Common myeloid progenitor, CD34-positive (primary cell): ENCODE measurements at regions not wholly inside any gene's neighbourhood (a gene's known extent, or its start where the extent isn't known, plus 50 kb on each side); places are given as distances from the start of the nearest gene placed in this dataset.

Source experiments
- CTCF ChIA-PET: fragments of 350-600 bp; sonication (Branson Sonifier 250); formaldehyde crosslinking; loops from one replicate; lab custom pipeline; 2021; ENCODE audit warnings: antibody characterized with exemption; lab: Charles Lee
- POLR2A ChIA-PET: fragments of 350-600 bp; sonication (Branson Sonifier 250); formaldehyde crosslinking; loops from one replicate; lab custom pipeline; 2021; ENCODE audit warnings: antibody characterized with exemption; lab: Charles Lee
- DNase-seq, 3 donors: peaks; one replicate each; pipeline versions ENCODE4 v3.0.0 to v3.0.0-alpha.2; 2013
- H3K27ac ChIP-seq, 2 experiments: 1 replicate in 1 of 2; 2 replicates in 1 of 2; pipeline ENCODE4 v1.7.0; 2013; ENCODE audit warnings: inconsistent platforms in 2 of 2, low read length in 2 of 2, mild to moderate bottlenecking in 2 of 2, low read depth in 1 of 2, moderate library complexity in 1 of 2; ENCODE audit not compliant: severe bottlenecking in 2 of 2, insufficient read depth in 1 of 2, poor library complexity in 1 of 2
- H3K27me3 ChIP-seq, 5 experiments: replicated peaks in 2 of 5; 1 replicate in 3 of 5; 2 replicates in 2 of 5; pipeline versions ENCODE4 v1.6.1 to v1.7.0; 2013; ENCODE audit warnings: low read length in 4 of 5, mild to moderate bottlenecking in 2 of 5, moderate library complexity in 2 of 5, inconsistent platforms in 1 of 5; ENCODE audit not compliant: insufficient read depth in 5 of 5, control insufficient read depth in 4 of 5
- H3K36me3 ChIP-seq, 4 experiments: 1 replicate in 2 of 4; 2 replicates in 2 of 4; pipeline versions ENCODE4 v1.6.1 to v1.7.0; 2013; ENCODE audit warnings: low read length in 3 of 4, control low read depth in 1 of 4, mild to moderate bottlenecking in 1 of 4; ENCODE audit not compliant: control insufficient read depth in 4 of 4, insufficient read depth in 4 of 4
- H3K4me1 ChIP-seq, 4 experiments: 1 replicate in 3 of 4; 2 replicates in 1 of 4; pipeline versions ENCODE4 v1.6.1 to v1.7.1; 2013; ENCODE audit warnings: low read length in 3 of 4, mild to moderate bottlenecking in 3 of 4, control low read depth in 1 of 4, inconsistent platforms in 1 of 4, moderate library complexity in 1 of 4; ENCODE audit not compliant: control insufficient read depth in 4 of 4, insufficient read depth in 4 of 4; ENCODE audit errors: control extremely low read depth in 1 of 4
- H3K4me3 ChIP-seq, 7 experiments: 1 replicate in 4 of 7; 2 replicates in 3 of 7; pipeline versions ENCODE4 v1.5.1 to v1.7.0; 2013; ENCODE audit warnings: mild to moderate bottlenecking in 7 of 7, low read length in 6 of 7, moderate library complexity in 6 of 7, inconsistent platforms in 2 of 7, low read depth in 2 of 7, control low read depth in 1 of 7; ENCODE audit not compliant: insufficient read depth in 4 of 7, control insufficient read depth in 1 of 7; ENCODE audit errors: extremely low read depth in 1 of 7
- H3K9me3 ChIP-seq, 5 experiments: 1 replicate in 4 of 5; 2 replicates in 1 of 5; pipeline versions ENCODE4 v1.6.1 to v1.7.1; 2013; ENCODE audit warnings: low read length in 4 of 5, mild to moderate bottlenecking in 2 of 5, inconsistent platforms in 1 of 5, low read depth in 1 of 5, moderate library complexity in 1 of 5; ENCODE audit not compliant: control insufficient read depth in 4 of 5, insufficient read depth in 2 of 5; ENCODE audit errors: control extremely low read depth in 1 of 5
- WGBS: methylation state at CpG from one replicate; pipeline ENCODE4 v1.1.5; 2013; ENCODE audit not compliant: insufficient coverage; 5-methylcytosine and 5-hydroxymethylcytosine counted together

- Histone ChIP-seq H3K4me3 (no peak overlapping the region), H3K4me1 (no peaks in the 10 kb centered on the region), H3K27me3 (no peaks in the 10 kb centered on the region), H3K9me3 (no peaks in the 10 kb centered on the region), H3K27ac (no peak overlapping the region), H3K36me3 (no peaks in the 10 kb centered on the region)
- no peak for DNase-seq
- ChIA-PET POLR2A (no interaction called here), CTCF (no interaction called here)
These were observed 683.6 kb upstream of the ROBO1 start for GRCh38 chr3:80451393-80451792.

- ChIA-PET POLR2A (no interaction called here), CTCF (no interaction called here)
- H3K9me3 ChIP-seq: no peaks in the 10 kb centered on the region
- no peak overlapping the region for H3K4me3 ChIP-seq
- WGBS: 74% methylated on average over 4 of the region's 5 CpGs
- DNase-seq: no peak
- H3K36me3 ChIP-seq: no peaks in the 10 kb centered on the region
- no peaks in the 10 kb centered on the region for H3K27me3 ChIP-seq
- no peak overlapping the region for H3K27ac ChIP-seq
- no peaks in the 10 kb centered on the region for H3K4me1 ChIP-seq
These were observed 677.8 kb upstream of the ROBO1 start for GRCh38 chr3:80445641-80446040.

- CTCF ChIA-PET: no interaction called here
- Histone ChIP-seq H3K36me3 (no peaks in the 10 kb centered on the region), H3K9me3 (no peaks in the 10 kb centered on the region), H3K27me3 (no peaks in the 10 kb centered on the region), H3K4me1 (no peaks in the 10 kb centered on the region), H3K4me3 (no peak overlapping the region), H3K27ac (no peak overlapping the region)
- POLR2A ChIA-PET: no interaction called here
- no peak for DNase-seq
- WGBS: no CpG with 5 or more reads among the region's 1 CpG
These were observed 677.3 kb upstream of the ROBO1 start for GRCh38 chr3:80445053-80445452.

GRCh38 chr3:80439490-80439889 lies 671.7 kb upstream of the ROBO1 start:
- POLR2A ChIA-PET: no interaction called here
- Histone ChIP-seq H3K9me3 (no peaks in the 10 kb centered on the region), H3K36me3 (no peaks in the 10 kb centered on the region), H3K4me1 (no peaks in the 10 kb centered on the region), H3K27me3 (no peaks in the 10 kb centered on the region), H3K27ac (no peak overlapping the region), H3K4me3 (no peak overlapping the region)
- DNase-seq: no peak
- CTCF ChIA-PET: no interaction called here
- WGBS: 89% methylated on average over 4 of the region's 4 CpGs

- H3K27me3 ChIP-seq: no peaks in the 10 kb centered on the region
- POLR2A ChIA-PET: no interaction called here
- H3K9me3 ChIP-seq: no peaks in the 10 kb centered on the region
- no peaks in the 10 kb centered on the region for H3K4me1 ChIP-seq
- no peak for DNase-seq
- H3K4me3 ChIP-seq: no peak overlapping the region
- 89% methylated on average over 1 of the region's 3 CpGs for WGBS
- no peaks in the 10 kb centered on the region for H3K36me3 ChIP-seq
- H3K27ac ChIP-seq: no peak overlapping the region
- CTCF ChIA-PET: no interaction called here
These were observed 666.6 kb upstream of the ROBO1 start for GRCh38 chr3:80434366-80434765.

- ChIA-PET POLR2A (no interaction called here), CTCF (no interaction called here)
- no peaks in the 10 kb centered on the region for H3K27me3 ChIP-seq
- H3K27ac ChIP-seq: no peak overlapping the region
- no peaks in the 10 kb centered on the region for H3K36me3 ChIP-seq
- H3K4me3 ChIP-seq: no peak overlapping the region
- no peaks in the 10 kb centered on the region for H3K4me1 ChIP-seq
- no peak for DNase-seq
- H3K9me3 ChIP-seq: no peaks in the 10 kb centered on the region
- WGBS: no CpG with 5 or more reads among the region's 2 CpGs
These were observed 657.2 kb upstream of the ROBO1 start for GRCh38 chr3:80424951-80425350.

GRCh38 chr3:80408030-80408721 lies 640.4 kb upstream of the ROBO1 start:
- CTCF ChIA-PET: no interaction called here
- Histone ChIP-seq H3K4me3 (no peak overlapping the region), H3K4me1 (no peaks in the 10 kb centered on the region), H3K9me3 (peaks cover 0 to 1% (median 0%) of the 10 kb centered on the region in 5 experiments), H3K27me3 (no peaks in the 10 kb centered on the region), H3K36me3 (no peaks in the 10 kb centered on the region), H3K27ac (no peak overlapping the region)
- DNase-seq: no peak
- POLR2A ChIA-PET: no interaction called here
- WGBS: 100% methylated on average over 1 of the region's 7 CpGs
